ENCODE measurements at regions not wholly inside any gene's neighbourhood (a gene's known extent, or its start where the extent isn't known, plus 50 kb on each side); places are given as distances from the start of the nearest gene placed in this dataset.
"Not testable (repeated sequence)": the region's sequence is repeated elsewhere in the genome, so short reads cannot be mapped to it uniquely, and the experiment has no call there.

- DNase-seq (ENCODE audit: insufficient read length, low spot score): no peak
- peak; percentile 45 for FAIRE-seq
- no peak for TF ChIP-seq POLR2A (IDR thresholded peaks at IDR 0.05; ENCODE audit: low read depth, low read length)
Measured at GRCh38 chr12:127115468-127116035, 1151.4 kb upstream of the TMEM132C start.

GRCh38 chr12:127118251-127118650 lies 1148.7 kb upstream of the TMEM132C start:
- FAIRE-seq (no peak), DNase-seq (ENCODE audit: insufficient read length, low spot score) (no peak)
- no peak for TF ChIP-seq POLR2A (IDR thresholded peaks at IDR 0.05; ENCODE audit: low read depth, low read length)

GRCh38 chr12:127119600-127120140 lies 1147.3 kb upstream of the TMEM132C start:
- DNase-seq (ENCODE audit: insufficient read length, low spot score) (no peak), FAIRE-seq (no peak)
- no peak for TF ChIP-seq POLR2A (IDR thresholded peaks at IDR 0.05; ENCODE audit: low read depth, low read length)

GRCh38 chr12:127120851-127121250 lies 1146.1 kb upstream of the TMEM132C start:
- FAIRE-seq: no peak
- TF ChIP-seq POLR2A (IDR thresholded peaks at IDR 0.05; ENCODE audit: low read depth, low read length): no peak
- no peak for DNase-seq (ENCODE audit: insufficient read length, low spot score)

- no peak for TF ChIP-seq POLR2A (IDR thresholded peaks at IDR 0.05; ENCODE audit: low read depth, low read length)
- DNase-seq (ENCODE audit: insufficient read length, low spot score): no peak
- no peak for FAIRE-seq
Measured at GRCh38 chr12:127121494-127122084, 1145.4 kb upstream of the TMEM132C start.

- TF ChIP-seq POLR2A (IDR thresholded peaks at IDR 0.05; ENCODE audit: low read depth, low read length): no peak
- FAIRE-seq (peak; percentile 99), DNase-seq (ENCODE audit: insufficient read length, low spot score) (peak; percentile 63)
Measured at GRCh38 chr12:127125607-127126259, 1141.2 kb upstream of the TMEM132C start.

- TF ChIP-seq POLR2A (IDR thresholded peaks at IDR 0.05; ENCODE audit: low read depth, low read length): no peak
- no peak for DNase-seq (ENCODE audit: insufficient read length, low spot score)
- no peak for FAIRE-seq
Measured at GRCh38 chr12:127126260-127126628, 1140.7 kb upstream of the TMEM132C start.

GRCh38 chr12:127127897-127128296 lies 1139.1 kb upstream of the TMEM132C start:
- DNase-seq (ENCODE audit: insufficient read length, low spot score) (no peak), FAIRE-seq (no peak)
- no peak for TF ChIP-seq POLR2A (IDR thresholded peaks at IDR 0.05; ENCODE audit: low read depth, low read length)

GRCh38 chr12:127130506-127131124 lies 1136.4 kb upstream of the TMEM132C start:
- no peak for FAIRE-seq
- no peak for DNase-seq (ENCODE audit: insufficient read length, low spot score)
- TF ChIP-seq POLR2A (IDR thresholded peaks at IDR 0.05; ENCODE audit: low read depth, low read length): no peak

- TF ChIP-seq POLR2A (IDR thresholded peaks at IDR 0.05; ENCODE audit: low read depth, low read length): no peak
- FAIRE-seq (no peak), DNase-seq (ENCODE audit: insufficient read length, low spot score) (no peak)
Measured at GRCh38 chr12:127133675-127134335, 1133.2 kb upstream of the TMEM132C start.

GRCh38 chr12:127140864-127141484 lies 1126.0 kb upstream of the TMEM132C start:
- not testable (repeated sequence) for FAIRE-seq; DNase-seq (ENCODE audit: insufficient read length, low spot score)

GRCh38 chr12:127143020-127143419 lies 1124.0 kb upstream of the TMEM132C start:
- no peak for TF ChIP-seq POLR2A (IDR thresholded peaks at IDR 0.05; ENCODE audit: low read depth, low read length)
- DNase-seq (ENCODE audit: insufficient read length, low spot score) (no peak), FAIRE-seq (no peak)

- TF ChIP-seq POLR2A (IDR thresholded peaks at IDR 0.05; ENCODE audit: low read depth, low read length): no peak
- DNase-seq (ENCODE audit: insufficient read length, low spot score): no peak
- no peak for FAIRE-seq
Measured at GRCh38 chr12:127144770-127145169, 1122.2 kb upstream of the TMEM132C start.

Measured in H54 (cell line).